Lower leg skin (tissue), 3 donors: ENCODE measurements at regions not wholly inside any gene's neighbourhood (a gene's known extent, or its start where the extent isn't known, plus 50 kb on each side); places are given as distances from the start of the nearest gene placed in this dataset.

Source experiments
- CTCF ChIP-seq, 3 donors: fragments of 450-650 bp; IDR thresholded peaks; one replicate each; pipeline ENCODE4 v1.5.1; 2016; ENCODE audit warnings: antibody characterized with exemption in 3 of 3, mild to moderate bottlenecking in 3 of 3, moderate library complexity in 2 of 3
- POLR2A ChIP-seq, 2 donors: fragments of 450-650 bp; IDR thresholded peaks; one replicate each; pipeline ENCODE4 v1.6.1; 2016 to 2017; ENCODE audit warnings: antibody characterized with exemption in 2 of 2, mild to moderate bottlenecking in 1 of 2, moderate library complexity in 1 of 2

- TF ChIP-seq CTCF (IDR thresholded peaks at IDR 0.05), result no peak
- no peak for TF ChIP-seq POLR2A (IDR thresholded peaks at IDR 0.05)
These were observed 68.1 kb upstream of the SLC45A1 start for GRCh38 chr1:8249838-8250237.
